Thyroid gland (tissue), 4 donors: ENCODE measurements at regions not wholly inside any gene's neighbourhood (a gene's known extent, or its start where the extent isn't known, plus 50 kb on each side); places are given as distances from the start of the nearest gene placed in this dataset.

Experiments
- CTCF ChIP-seq, 6 experiments: fragments of 200-600 bp in 3 of 6; fragments of 450-650 bp in 3 of 6; sonication (generic) in 3 of 6; IDR thresholded peaks; one replicate each; pipeline ENCODE4 v1.5.1; 2016 to 2019; ENCODE audit warnings: antibody characterized with exemption in 6 of 6, mild to moderate bottlenecking in 2 of 6, inconsistent platforms in 1 of 6, moderate library complexity in 1 of 6
- POLR2A ChIP-seq, 2 donors: fragments of 450-650 bp; IDR thresholded peaks; one replicate each; pipeline ENCODE4 v1.6.1; 2017; ENCODE audit warnings: antibody characterized with exemption in 2 of 2, mild to moderate bottlenecking in 2 of 2, moderate library complexity in 1 of 2

- TF ChIP-seq CTCF (IDR thresholded peaks at IDR 0.05) = no peak
- no peak for TF ChIP-seq POLR2A (IDR thresholded peaks at IDR 0.05)
These were observed 142.9 kb downstream of the EMX2 start for GRCh38 chr10:117685431-117685830.
